Suprapubic skin (tissue), 4 donors: ENCODE measurements at regions not wholly inside any gene's neighbourhood (a gene's known extent, or its start where the extent isn't known, plus 50 kb on each side); places are given as distances from the start of the nearest gene placed in this dataset.

ENCODE experiments used
- DNase-seq, 2 donors: peaks; one replicate each; pipeline ENCODE4 v3.0.0-alpha.2; 2019; ENCODE audit warnings: low spot score in 2 of 2
- H3K27ac ChIP-seq: fragments of 200-600 bp; sonication (generic); one replicate; pipeline ENCODE4 v1.5.1; 2019
- H3K27me3 ChIP-seq: fragments of 200-600 bp; sonication (generic); one replicate; pipeline ENCODE4 v1.5.1; 2019
- H3K36me3 ChIP-seq: fragments of 200-600 bp; sonication (generic); one replicate; pipeline ENCODE4 v1.5.1; 2019
- H3K4me1 ChIP-seq: fragments of 200-600 bp; sonication (generic); one replicate; pipeline ENCODE4 v1.5.1; 2019
- H3K4me3 ChIP-seq: fragments of 200-600 bp; sonication (generic); one replicate; pipeline ENCODE4 v1.5.1; 2019; ENCODE audit warnings: mild to moderate bottlenecking
- H3K9me3 ChIP-seq: fragments of 200-600 bp; sonication (generic); one replicate; pipeline ENCODE4 v1.5.1; 2019
- EP300 ChIP-seq: sonication (generic); formaldehyde crosslinking; IDR thresholded peaks from one replicate; pipeline ENCODE4 v1.6.1; 2017; ENCODE audit warnings: antibody characterized with exemption
- POLR2A ChIP-seq, 2 donors: fragments of 450-650 bp; IDR thresholded peaks; one replicate each; pipeline ENCODE4 v1.6.1; 2017; ENCODE audit warnings: antibody characterized with exemption in 2 of 2, mild to moderate bottlenecking in 2 of 2, moderate library complexity in 2 of 2
- POLR2AphosphoS5 ChIP-seq, 3 donors: sonication (generic); formaldehyde crosslinking; IDR thresholded peaks; one replicate each; pipeline ENCODE4 v1.6.1; 2017; ENCODE audit warnings: antibody characterized with exemption in 3 of 3
- WGBS: methylation state at CpG from one replicate; pipeline ENCODE4 v1.1.5; 2018; 5-methylcytosine and 5-hydroxymethylcytosine counted together
- TF ChIP-seq, protein P1 (sequence below), 2 donors: fragments of 200-600 bp in 1 of 2; fragments of 450-650 bp in 1 of 2; sonication (generic) in 1 of 2; IDR thresholded peaks; one replicate each; pipeline ENCODE4 v1.5.1; 2016 to 2019; ENCODE audit warnings: antibody characterized with exemption in 2 of 2, mild to moderate bottlenecking in 1 of 2, moderate library complexity in 1 of 2

DNA sequence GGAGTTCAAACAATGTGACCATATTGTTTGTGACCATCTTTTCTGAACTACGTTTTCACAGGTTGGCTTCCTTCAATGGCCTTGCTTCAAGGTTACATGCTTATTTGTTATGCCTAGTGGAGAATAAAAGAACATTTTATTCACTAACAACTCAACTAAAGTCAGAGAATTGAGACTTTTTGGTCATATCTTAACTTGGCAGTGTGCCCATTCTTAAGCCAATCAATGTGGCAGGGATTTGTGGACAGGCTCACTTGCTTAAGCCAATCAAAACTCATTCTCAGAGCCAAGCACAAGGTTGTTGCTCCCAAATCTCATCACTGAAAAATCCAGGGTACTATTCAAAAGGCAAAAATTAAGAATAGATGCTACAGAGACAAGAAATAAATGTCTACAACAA is 455.8 kb upstream of the FAT3 start:
- Histone ChIP-seq H3K4me1 (no peaks in the 10 kb centered on the region), H3K36me3 (no peaks in the 10 kb centered on the region), H3K27me3 (no peaks in the 10 kb centered on the region), H3K27ac (no peak overlapping the region), H3K4me3 (no peak overlapping the region), H3K9me3 (no peaks in the 10 kb centered on the region)
- 89% methylated on average over 1 of the region's 1 CpG for WGBS
- no peak for TF ChIP-seq POLR2AphosphoS5 (IDR thresholded peaks at IDR 0.05)
- TF ChIP-seq, protein P1, sequence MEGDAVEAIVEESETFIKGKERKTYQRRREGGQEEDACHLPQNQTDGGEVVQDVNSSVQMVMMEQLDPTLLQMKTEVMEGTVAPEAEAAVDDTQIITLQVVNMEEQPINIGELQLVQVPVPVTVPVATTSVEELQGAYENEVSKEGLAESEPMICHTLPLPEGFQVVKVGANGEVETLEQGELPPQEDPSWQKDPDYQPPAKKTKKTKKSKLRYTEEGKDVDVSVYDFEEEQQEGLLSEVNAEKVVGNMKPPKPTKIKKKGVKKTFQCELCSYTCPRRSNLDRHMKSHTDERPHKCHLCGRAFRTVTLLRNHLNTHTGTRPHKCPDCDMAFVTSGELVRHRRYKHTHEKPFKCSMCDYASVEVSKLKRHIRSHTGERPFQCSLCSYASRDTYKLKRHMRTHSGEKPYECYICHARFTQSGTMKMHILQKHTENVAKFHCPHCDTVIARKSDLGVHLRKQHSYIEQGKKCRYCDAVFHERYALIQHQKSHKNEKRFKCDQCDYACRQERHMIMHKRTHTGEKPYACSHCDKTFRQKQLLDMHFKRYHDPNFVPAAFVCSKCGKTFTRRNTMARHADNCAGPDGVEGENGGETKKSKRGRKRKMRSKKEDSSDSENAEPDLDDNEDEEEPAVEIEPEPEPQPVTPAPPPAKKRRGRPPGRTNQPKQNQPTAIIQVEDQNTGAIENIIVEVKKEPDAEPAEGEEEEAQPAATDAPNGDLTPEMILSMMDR (IDR thresholded peaks at IDR 0.05) = no peak
- TF ChIP-seq POLR2A (IDR thresholded peaks at IDR 0.05) = no peak
- TF ChIP-seq EP300 = no peak
- DNase-seq = no peak

DNA sequence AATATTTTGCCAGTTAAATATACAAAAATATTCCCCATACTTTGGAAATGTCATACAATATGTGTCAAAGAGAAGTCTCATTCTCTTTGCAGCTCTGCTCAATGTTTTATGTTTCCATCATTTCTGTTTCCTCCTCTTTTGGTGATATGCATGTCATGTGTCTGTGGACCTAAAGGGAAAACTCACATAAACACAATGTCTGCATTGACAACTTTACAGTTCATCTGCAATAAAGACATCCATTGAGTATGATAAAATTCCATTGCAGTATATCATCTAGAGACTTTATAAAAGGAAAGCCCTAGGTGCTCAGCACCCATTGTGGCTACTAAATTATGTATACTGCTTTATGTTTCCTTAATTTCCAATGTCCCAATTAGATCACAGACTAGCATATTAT is 461.3 kb upstream of the FAT3 start:
- Histone ChIP-seq H3K9me3 (no peaks in the 10 kb centered on the region), H3K36me3 (no peaks in the 10 kb centered on the region), H3K4me3 (no peak overlapping the region), H3K27me3 (no peaks in the 10 kb centered on the region), H3K4me1 (no peaks in the 10 kb centered on the region), H3K27ac (no peak overlapping the region)
- no peak for DNase-seq
- no peak for TF ChIP-seq POLR2A (IDR thresholded peaks at IDR 0.05)
- TF ChIP-seq EP300 = no peak
- TF ChIP-seq POLR2AphosphoS5 (IDR thresholded peaks at IDR 0.05) = no peak
- TF ChIP-seq, protein P1 (IDR thresholded peaks at IDR 0.05) = no peak

DNA sequence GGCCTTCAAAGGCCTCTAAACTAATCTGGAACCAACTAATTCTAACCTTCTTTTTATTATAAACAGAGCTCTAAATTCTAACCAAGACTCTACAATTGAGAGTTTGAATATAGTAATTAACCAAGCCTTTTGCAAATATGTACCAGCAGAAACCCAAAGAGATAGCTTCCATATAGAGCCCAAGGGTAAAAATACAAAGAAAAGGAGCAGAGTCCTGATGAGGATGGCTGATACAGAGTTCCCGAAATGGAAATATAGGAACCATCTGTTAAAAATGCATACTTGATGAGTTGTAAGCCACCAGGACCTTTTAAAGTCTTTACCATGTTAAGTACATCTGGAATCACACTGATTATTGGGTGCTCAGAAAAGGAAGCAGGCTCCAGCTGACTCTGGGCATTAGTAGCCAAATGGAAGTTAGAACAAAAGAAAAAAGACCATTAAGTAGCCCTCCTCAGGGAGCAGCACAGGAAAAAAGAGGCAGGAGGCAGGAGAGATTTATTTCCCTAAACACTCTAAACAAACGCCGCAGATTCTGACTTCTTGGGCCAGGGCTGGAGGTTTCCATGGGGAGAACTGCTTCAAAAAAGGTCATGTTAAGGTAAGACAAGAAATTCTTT is 463.1 kb upstream of the FAT3 start:
- H3K27me3 ChIP-seq = no peaks in the 10 kb centered on the region
- H3K4me3 ChIP-seq = no peak overlapping the region
- no peaks in the 10 kb centered on the region for H3K36me3 ChIP-seq
- WGBS = 34% methylated on average over 3 of the region's 3 CpGs
- TF ChIP-seq, protein P1 (IDR thresholded peaks at IDR 0.05) = no peak
- TF ChIP-seq POLR2A (IDR thresholded peaks at IDR 0.05) (no peak), EP300 (no peak), POLR2AphosphoS5 (IDR thresholded peaks at IDR 0.05) (no peak)
- no peaks in the 10 kb centered on the region for H3K9me3 ChIP-seq
- no peak overlapping the region for H3K27ac ChIP-seq
- H3K4me1 ChIP-seq = no peaks in the 10 kb centered on the region
- DNase-seq = no peak

DNA sequence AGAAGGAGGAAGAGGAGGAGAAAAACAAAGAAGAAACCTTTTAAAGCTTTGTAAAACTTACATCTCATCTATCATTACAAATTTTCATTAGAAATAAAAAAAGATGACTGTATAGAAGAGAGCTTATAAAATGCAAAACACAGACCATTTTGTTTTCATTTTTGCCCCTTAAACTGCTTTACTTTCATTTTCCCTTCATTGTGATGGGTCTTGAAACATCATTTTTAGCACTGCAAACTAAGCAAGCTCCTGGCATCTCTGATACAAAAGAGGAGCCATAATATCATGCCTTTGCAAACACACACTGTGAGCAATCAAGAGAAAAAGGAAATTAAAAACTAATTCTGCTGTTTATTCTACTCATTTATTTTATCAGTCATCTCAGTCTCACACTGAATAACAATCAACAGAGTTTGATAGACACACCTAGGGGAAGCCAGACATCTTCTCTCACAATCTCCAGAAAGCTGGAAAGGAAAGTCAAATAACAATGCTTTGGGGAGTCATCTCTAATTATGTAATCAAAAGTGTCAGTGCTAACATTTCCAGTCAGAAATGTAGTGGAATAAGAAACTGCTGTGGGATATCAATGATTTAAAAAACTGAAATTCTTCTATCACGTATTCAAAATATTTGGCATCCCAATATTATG is 467.7 kb upstream of the FAT3 start:
- no peaks in the 10 kb centered on the region for H3K9me3 ChIP-seq
- no peak for DNase-seq
- H3K27ac ChIP-seq = no peak overlapping the region
- TF ChIP-seq, protein P1 (IDR thresholded peaks at IDR 0.05) = no peak
- TF ChIP-seq EP300 (no peak), POLR2AphosphoS5 (IDR thresholded peaks at IDR 0.05) (no peak), POLR2A (IDR thresholded peaks at IDR 0.05) (no peak)
- 94% methylated on average over 1 of the region's 1 CpG for WGBS
- no peaks in the 10 kb centered on the region for H3K36me3 ChIP-seq
- no peaks in the 10 kb centered on the region for H3K4me1 ChIP-seq
- H3K4me3 ChIP-seq = no peak overlapping the region
- no peaks in the 10 kb centered on the region for H3K27me3 ChIP-seq

DNA sequence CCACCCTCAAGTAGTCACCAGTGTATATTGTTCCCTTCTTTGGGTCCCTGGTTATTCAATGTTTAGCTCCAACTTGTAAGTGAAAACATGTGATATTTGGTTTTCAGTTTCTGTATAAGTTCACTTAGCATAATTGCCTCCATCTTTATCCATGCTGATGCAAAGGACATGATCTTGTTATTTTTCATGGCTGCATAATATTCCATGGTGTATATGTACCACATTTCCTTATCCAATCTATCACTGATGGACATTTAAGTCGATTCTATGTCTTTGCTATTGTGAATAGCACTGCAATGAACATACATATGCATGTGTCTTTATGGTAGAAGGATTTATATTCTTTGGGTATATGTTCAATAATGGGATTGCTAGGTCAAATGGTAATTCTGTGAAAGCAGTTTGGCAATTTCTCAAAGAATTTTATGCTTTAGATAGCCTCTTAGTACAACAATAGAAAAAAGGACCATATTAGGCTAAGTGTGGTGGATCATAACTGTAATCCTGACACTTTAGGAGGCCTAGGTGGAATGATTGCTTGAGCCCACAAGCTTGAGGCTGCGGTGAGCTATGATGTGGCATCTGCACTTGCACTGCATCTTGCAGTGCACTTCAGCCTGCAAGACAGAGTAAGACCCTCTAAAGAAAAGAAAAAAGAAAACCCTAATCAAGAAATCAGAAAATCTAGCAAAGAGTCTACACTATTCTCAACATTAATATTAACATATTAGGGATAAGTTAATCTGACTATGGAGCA is 468.5 kb upstream of the FAT3 start:
- Histone ChIP-seq H3K36me3 (no peaks in the 10 kb centered on the region), H3K4me3 (no peak overlapping the region), H3K9me3 (no peaks in the 10 kb centered on the region), H3K27ac (no peak overlapping the region), H3K27me3 (no peaks in the 10 kb centered on the region), H3K4me1 (no peaks in the 10 kb centered on the region)
- no peak for DNase-seq
- WGBS = 69% methylated on average over 2 of the region's 2 CpGs
- TF ChIP-seq EP300 (no peak), POLR2AphosphoS5 (IDR thresholded peaks at IDR 0.05) (no peak), POLR2A (IDR thresholded peaks at IDR 0.05) (no peak)
- TF ChIP-seq, protein P1 (IDR thresholded peaks at IDR 0.05) = no peak
